AG09309 (cell line): ENCODE measurements at regions not wholly inside any gene's neighbourhood (a gene's known extent, or its start where the extent isn't known, plus 50 kb on each side); places are given as distances from the start of the nearest gene placed in this dataset.

ENCODE experiments used
- DNase-seq: peaks from one replicate; pipeline ENCODE4 v3.0.0-alpha.2; 2010; ENCODE audit warnings: low read depth
- H3K4me3 ChIP-seq: 2 replicates; pipeline ENCODE4 v1.5.1; 2011; ENCODE audit warnings: mild to moderate bottlenecking, low read depth, low read length, moderate library complexity; ENCODE audit not compliant: control insufficient read depth
- CTCF ChIP-seq: IDR thresholded peaks from 2 replicates; pipeline ENCODE4 v1.5.1; 2011; ENCODE audit warnings: mild to moderate bottlenecking, low read depth, low read length, inconsistent platforms; ENCODE audit not compliant: insufficient read depth, control insufficient read depth; ENCODE audit errors: missing control alignments

- no peak for TF ChIP-seq CTCF
- DNase-seq, result no peak
- H3K4me3 ChIP-seq, result no peak overlapping the region
Observed at GRCh38 chr2:181832015-181832414, 59.5 kb upstream of the ITPRID2 start.

GRCh38 chr2:181836583-181836982, 54.9 kb upstream of the ITPRID2 start:
- H3K4me3 ChIP-seq, result no peak overlapping the region
- DNase-seq, result no peak
- TF ChIP-seq CTCF, result no peak

- no peak for TF ChIP-seq CTCF
- no peak for DNase-seq
Observed at GRCh38 chr2:181837563-181837962, 54.0 kb upstream of the ITPRID2 start.

GRCh38 chr2:181839811-181840210, 51.7 kb upstream of the ITPRID2 start:
- no peak overlapping the region for H3K4me3 ChIP-seq
- no peak for TF ChIP-seq CTCF
- DNase-seq, result no peak

More at GRCh38 chr2:181837563-181837962, 54.0 kb upstream of the ITPRID2 start:
- H3K4me3 ChIP-seq, result no peak overlapping the region

GRCh38 chr2:181841079-181841478, 50.5 kb upstream of the ITPRID2 start:
- TF ChIP-seq CTCF, result no peak
- no peak for DNase-seq
- no peak overlapping the region for H3K4me3 ChIP-seq
